NCI-H2227 (cell line): ENCODE measurements at regions not wholly inside any gene's neighbourhood (a gene's known extent, or its start where the extent isn't known, plus 50 kb on each side); places are given as distances from the start of the nearest gene placed in this dataset.
"Not testable (repeated sequence)": the region's sequence is repeated elsewhere in the genome, so short reads cannot be mapped to it uniquely, and the experiment has no call there.

Experiments used
- DNase-seq: peaks from one replicate; lab custom pipeline; 2025; ENCODE audit not compliant: unreplicated experiment; lab: John Stamatoyannopoulos, UW

- no peak for DNase-seq
Observed at GRCh38 chr4:141340458-141340857, 119.8 kb downstream of the ZNF330 start.

DNA sequence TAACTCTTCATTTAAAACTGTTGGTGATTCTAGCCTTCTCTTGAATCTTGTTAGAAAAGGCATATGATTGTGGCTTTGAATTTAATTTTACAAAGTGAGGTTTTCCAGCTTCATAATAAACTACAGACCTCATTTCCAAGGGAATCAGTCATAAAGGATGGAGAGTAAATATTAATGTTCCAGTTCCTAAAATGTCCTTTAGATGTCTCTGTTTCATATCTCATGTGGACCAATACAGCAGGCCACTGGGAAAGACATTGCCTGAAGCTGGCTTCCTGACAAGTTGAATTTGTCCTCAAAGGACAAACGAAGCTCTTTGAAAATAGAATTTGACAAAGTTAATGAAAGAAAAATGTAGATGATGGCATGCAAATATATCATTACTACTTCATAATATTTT, 125.4 kb downstream of the ZNF330 start:
- peak; percentile 19 for DNase-seq

- no peak for DNase-seq
Observed at GRCh38 chr4:141347684-141348083, 127.0 kb downstream of the ZNF330 start.

DNA sequence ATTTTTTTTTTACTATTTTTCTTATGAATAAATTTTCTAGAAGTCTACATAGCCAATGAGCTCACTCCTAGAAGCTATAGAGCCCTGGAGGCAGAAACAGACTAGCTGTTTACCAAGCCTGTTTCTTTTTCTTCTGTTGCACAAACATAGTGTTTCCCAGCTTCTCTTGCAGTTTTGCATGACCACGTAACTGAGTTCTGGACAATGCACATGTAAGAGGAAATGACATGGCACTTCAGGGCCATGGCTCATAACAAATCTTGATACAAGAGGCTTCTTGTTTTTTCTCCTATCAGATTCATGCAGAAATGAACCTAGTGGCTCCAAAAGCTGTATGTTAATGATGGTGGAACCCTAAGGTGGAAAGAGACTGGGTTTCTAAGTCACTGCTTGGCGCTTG, 127.4 kb downstream of the ZNF330 start:
- no peak for DNase-seq

- no peak for DNase-seq
Observed at GRCh38 chr4:141348573-141348972, 127.9 kb downstream of the ZNF330 start.

DNA sequence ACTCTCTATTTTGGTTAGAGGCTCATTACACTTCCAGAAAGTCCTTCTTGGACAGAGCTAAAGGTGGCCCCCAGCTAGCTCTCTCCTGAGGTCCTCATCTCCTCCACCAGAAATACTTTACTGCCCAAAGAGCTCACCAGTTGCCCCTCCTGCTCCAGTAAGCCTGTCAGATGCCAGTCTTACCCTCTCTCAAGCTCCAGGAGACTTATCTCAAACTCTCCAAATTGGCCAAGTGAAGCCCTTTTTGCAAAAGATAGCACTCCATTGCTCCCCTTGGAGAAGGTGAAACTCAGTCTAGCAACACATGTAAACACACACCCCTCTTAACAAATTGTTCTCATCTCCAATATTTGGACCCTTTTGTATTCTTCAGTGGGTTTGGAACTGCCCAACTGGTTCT, 128.5 kb downstream of the ZNF330 start:
- DNase-seq, result no peak

GRCh38 chr4:141350122-141350905, 129.6 kb downstream of the ZNF330 start:
- no peak for DNase-seq

- DNase-seq, result no peak
Observed at GRCh38 chr4:141352331-141352730, 131.6 kb downstream of the ZNF330 start.

DNA sequence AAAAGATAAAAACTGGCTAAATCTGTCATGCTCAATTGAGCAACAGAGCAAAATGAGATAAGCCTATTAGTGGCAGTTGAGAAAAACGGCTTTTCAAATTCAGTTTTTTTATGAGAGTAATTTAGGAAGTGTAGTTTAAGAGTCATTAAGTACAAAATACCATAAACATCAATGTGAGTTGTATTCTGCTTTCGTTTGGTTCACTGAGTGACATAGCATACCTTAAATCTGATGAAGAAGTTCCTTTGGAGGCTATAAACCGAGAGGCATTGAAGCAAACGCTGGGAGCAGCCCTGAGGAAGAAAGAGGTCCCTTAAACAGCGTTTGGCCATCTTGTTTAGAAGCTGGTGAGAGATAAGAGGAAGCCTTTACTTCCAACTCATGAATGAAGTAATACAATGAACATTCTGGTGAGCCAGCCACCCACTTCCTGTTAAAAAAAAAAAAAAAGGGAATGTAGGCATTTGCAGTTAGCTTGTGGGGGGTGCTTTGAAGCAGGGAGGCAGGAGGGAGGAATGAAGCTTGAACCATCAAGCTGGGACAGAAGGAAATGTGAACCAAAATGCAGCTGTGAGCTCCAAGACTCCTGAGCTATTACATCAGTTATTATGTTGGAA, 132.3 kb downstream of the ZNF330 start:
- no peak for DNase-seq

GRCh38 chr4:141356321-141356962, 135.7 kb downstream of the ZNF330 start:
- no peak for DNase-seq

DNA sequence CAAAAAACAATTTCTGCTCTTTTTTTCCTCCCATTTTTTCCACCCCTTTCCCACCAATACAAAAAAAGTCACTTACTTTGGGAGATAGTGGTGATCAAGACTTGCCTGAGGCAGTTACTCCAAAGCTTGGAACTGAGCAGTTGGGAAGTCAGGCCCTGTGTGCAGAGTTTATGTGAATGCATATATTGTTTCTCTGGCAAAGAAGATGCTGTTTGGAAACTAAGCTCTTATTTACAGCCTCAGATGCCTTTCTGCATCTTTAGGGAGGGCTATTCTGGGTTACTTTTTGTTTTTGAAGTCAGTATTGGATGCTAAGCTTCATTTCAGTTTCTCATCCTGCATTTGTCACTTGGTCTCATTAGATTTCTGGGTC, 136.3 kb downstream of the ZNF330 start:
- no peak for DNase-seq

- not testable (repeated sequence) for DNase-seq
Observed at GRCh38 chr4:141368241-141368640, 147.5 kb downstream of the ZNF330 start.

DNA sequence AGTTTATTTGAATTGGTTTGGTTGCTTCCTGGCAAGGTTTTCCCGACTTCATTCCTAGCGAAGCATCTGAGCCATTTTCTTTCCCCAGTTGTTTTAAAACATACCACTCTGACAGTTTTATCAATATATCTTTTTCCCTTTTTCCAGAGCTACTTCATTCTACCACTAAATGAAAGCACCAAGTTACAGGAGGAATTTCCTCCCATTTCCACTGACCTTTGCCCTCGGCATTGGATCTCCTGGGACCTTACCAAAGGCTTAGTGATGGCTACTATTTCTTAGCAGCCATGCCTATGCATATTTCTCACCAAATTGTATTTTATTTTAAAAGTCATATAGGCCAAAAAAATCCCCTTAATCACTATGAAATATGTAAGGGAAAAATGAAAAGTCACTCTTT, 150.5 kb downstream of the ZNF330 start:
- DNase-seq, result no peak

- no peak for DNase-seq
Observed at GRCh38 chr4:141375855-141376254, 155.2 kb downstream of the ZNF330 start.

GRCh38 chr4:141376769-141377168, 156.1 kb downstream of the ZNF330 start:
- DNase-seq, result no peak

DNA sequence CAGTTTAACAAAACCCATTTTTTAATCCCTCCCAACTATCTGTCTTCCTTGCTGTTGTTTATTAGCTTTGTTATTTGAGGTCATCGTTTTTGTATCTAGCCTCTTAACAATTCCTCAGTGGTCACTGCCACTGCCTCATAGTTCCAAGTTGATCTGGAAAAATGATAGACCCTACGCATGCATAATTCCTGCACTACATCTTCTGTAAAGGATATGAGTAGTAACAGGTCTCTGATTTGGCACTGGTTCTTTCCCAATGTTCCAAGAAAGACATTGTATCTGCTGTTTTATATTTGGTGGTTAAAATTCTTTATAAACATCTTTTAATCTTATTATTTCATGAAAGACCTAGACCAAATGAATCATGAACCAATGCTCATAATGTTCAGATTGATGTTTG, 166.6 kb downstream of the ZNF330 start:
- DNase-seq, result no peak

GRCh38 chr4:141388481-141388880, 167.8 kb downstream of the ZNF330 start:
- DNase-seq, result no peak

DNA sequence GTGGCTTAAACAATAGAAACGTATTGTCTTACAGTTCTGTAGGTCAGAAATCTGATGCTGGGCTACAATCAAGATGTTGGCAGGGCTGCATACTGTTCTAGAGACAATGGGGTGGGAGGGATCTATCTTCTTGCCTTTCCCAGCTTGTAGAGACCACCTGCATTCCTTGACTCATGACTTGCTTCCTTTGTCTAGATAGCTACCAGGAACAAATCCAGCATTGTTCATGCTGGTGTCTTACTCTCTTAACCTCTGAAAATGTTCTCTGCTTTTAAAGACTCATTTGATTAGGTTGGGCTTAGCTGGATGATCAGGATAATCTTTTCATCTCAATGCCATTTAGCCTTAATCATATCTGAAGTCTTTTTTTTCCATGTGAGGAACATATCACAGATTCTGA, 169.0 kb downstream of the ZNF330 start:
- DNase-seq, result no peak

DNA sequence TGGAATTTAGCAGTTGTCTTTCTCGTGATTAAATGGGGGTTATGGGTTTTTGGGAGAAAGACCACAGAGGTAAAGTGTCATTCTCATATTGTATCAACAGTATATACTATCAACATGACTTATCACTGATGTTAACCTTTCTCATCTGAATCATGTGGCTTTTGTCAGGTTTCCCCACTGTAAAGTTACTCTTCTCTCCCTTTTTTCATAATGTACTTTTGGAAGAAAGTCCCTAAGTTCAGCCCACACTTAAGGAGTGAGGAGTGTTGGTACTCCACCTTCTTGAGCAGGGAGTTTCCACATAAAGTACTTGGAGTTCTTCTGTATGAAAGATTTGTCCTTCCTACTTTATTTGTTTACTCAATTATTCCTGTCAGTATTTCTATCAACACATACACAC, 169.9 kb downstream of the ZNF330 start:
- no peak for DNase-seq

GRCh38 chr4:141391293-141391692, 170.6 kb downstream of the ZNF330 start:
- DNase-seq, result no peak

GRCh38 chr4:141391771-141392170, 171.1 kb downstream of the ZNF330 start:
- no peak for DNase-seq

GRCh38 chr4:141395246-141395830, 174.6 kb downstream of the ZNF330 start:
- no peak for DNase-seq
